HL-60 (cell line): ENCODE measurements at regions not wholly inside any gene's neighbourhood (a gene's known extent, or its start where the extent isn't known, plus 50 kb on each side); places are given as distances from the start of the nearest gene placed in this dataset.

Experiments
- GABPA ChIP-seq: IDR thresholded peaks from 2 replicates; pipeline ENCODE4 v1.6.1; 2012; ENCODE audit warnings: low read depth
- POLR2AphosphoS5 ChIP-seq: IDR thresholded peaks from 2 replicates; pipeline ENCODE4 v1.6.1; 2012; ENCODE audit warnings: low read depth
- SPI1 ChIP-seq: IDR thresholded peaks from 2 replicates; pipeline ENCODE4 v1.6.1; 2012; ENCODE audit warnings: low read depth, mild to moderate bottlenecking, borderline replicate concordance
- TF ChIP-seq, protein P1 (sequence below): IDR thresholded peaks from one replicate; pipeline ENCODE4 v1.5.1; 2011; ENCODE audit warnings: low read length, control low read depth, inconsistent platforms; ENCODE audit not compliant: insufficient read depth
- TF ChIP-seq, protein P2 (sequence below): IDR thresholded peaks from 2 replicates; pipeline ENCODE4 v1.6.1; 2012; ENCODE audit warnings: low read depth; ENCODE audit not compliant: insufficient replicate concordance

GRCh38 chr1:147825586-147825985, 65.2 kb upstream of the GJA5 start:
- TF ChIP-seq, protein P1, sequence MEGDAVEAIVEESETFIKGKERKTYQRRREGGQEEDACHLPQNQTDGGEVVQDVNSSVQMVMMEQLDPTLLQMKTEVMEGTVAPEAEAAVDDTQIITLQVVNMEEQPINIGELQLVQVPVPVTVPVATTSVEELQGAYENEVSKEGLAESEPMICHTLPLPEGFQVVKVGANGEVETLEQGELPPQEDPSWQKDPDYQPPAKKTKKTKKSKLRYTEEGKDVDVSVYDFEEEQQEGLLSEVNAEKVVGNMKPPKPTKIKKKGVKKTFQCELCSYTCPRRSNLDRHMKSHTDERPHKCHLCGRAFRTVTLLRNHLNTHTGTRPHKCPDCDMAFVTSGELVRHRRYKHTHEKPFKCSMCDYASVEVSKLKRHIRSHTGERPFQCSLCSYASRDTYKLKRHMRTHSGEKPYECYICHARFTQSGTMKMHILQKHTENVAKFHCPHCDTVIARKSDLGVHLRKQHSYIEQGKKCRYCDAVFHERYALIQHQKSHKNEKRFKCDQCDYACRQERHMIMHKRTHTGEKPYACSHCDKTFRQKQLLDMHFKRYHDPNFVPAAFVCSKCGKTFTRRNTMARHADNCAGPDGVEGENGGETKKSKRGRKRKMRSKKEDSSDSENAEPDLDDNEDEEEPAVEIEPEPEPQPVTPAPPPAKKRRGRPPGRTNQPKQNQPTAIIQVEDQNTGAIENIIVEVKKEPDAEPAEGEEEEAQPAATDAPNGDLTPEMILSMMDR, result no peak
- TF ChIP-seq POLR2AphosphoS5 (no peak), GABPA (no peak), SPI1 (no peak)
- TF ChIP-seq, protein P2, sequence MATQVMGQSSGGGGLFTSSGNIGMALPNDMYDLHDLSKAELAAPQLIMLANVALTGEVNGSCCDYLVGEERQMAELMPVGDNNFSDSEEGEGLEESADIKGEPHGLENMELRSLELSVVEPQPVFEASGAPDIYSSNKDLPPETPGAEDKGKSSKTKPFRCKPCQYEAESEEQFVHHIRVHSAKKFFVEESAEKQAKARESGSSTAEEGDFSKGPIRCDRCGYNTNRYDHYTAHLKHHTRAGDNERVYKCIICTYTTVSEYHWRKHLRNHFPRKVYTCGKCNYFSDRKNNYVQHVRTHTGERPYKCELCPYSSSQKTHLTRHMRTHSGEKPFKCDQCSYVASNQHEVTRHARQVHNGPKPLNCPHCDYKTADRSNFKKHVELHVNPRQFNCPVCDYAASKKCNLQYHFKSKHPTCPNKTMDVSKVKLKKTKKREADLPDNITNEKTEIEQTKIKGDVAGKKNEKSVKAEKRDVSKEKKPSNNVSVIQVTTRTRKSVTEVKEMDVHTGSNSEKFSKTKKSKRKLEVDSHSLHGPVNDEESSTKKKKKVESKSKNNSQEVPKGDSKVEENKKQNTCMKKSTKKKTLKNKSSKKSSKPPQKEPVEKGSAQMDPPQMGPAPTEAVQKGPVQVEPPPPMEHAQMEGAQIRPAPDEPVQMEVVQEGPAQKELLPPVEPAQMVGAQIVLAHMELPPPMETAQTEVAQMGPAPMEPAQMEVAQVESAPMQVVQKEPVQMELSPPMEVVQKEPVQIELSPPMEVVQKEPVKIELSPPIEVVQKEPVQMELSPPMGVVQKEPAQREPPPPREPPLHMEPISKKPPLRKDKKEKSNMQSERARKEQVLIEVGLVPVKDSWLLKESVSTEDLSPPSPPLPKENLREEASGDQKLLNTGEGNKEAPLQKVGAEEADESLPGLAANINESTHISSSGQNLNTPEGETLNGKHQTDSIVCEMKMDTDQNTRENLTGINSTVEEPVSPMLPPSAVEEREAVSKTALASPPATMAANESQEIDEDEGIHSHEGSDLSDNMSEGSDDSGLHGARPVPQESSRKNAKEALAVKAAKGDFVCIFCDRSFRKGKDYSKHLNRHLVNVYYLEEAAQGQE, result no peak
